H1 (cell line): ENCODE measurements at regions not wholly inside any gene's neighbourhood (a gene's known extent, or its start where the extent isn't known, plus 50 kb on each side); places are given as distances from the start of the nearest gene placed in this dataset.

ENCODE experiments used
- CTCF ChIA-PET: fragments of 300-600 bp; sonication (Branson Sonifier 250); formaldehyde crosslinking; loops from one replicate; lab custom pipeline; 2021; ENCODE audit not compliant: partially characterized antibody; lab: Charles Lee
- POLR2A ChIA-PET: fragments of 300-600 bp; sonication (Branson Sonifier 250); formaldehyde crosslinking; loops from one replicate; lab custom pipeline; 2021; ENCODE audit warnings: inconsistent platforms; ENCODE audit not compliant: partially characterized antibody; lab: Charles Lee
- DNase-seq, 2 experiments: peaks; one replicate each; pipeline versions ENCODE4 v3.0.0 to v3.0.0-alpha.2; 2010 to 2022; ENCODE audit warnings: low spot score in 2 of 2, low read depth in 1 of 2, mixed read lengths in 1 of 2
- FAIRE-seq: peaks from 2 replicates; lab custom pipeline; 2011; peaks lifted over from hg19 to GRCh38; lab: Jason Lieb, UNC
- H2AFZ ChIP-seq: 2 replicates; pipeline ENCODE4 v1.8.1; 2012; ENCODE audit warnings: low read length, inconsistent platforms
- H2AK5ac ChIP-seq: 2 replicates; pipeline ENCODE4 v1.6.1; 2013; ENCODE audit warnings: low read depth, low read length
- H2BK120ac ChIP-seq: replicated peaks from 2 replicates; pipeline ENCODE3; 2013; ENCODE audit warnings: low read depth, low read length, inconsistent platforms
- H2BK12ac ChIP-seq: 2 replicates; pipeline ENCODE4 v1.6.1; 2013; ENCODE audit warnings: low read depth, low read length
- H2BK15ac ChIP-seq: 2 replicates; pipeline ENCODE4 v1.6.1; 2013; ENCODE audit warnings: low read length
- H2BK20ac ChIP-seq: 2 replicates; pipeline ENCODE4 v1.6.1; 2013; ENCODE audit warnings: low read length
- H2BK5ac ChIP-seq: 2 replicates; pipeline ENCODE4 v1.6.1; 2013; ENCODE audit warnings: low read depth, low read length
- H3K14ac ChIP-seq: 2 replicates; pipeline ENCODE4 v1.6.1; 2013; ENCODE audit warnings: inconsistent platforms; ENCODE audit not compliant: insufficient read length
- H3K18ac ChIP-seq: 2 replicates; pipeline ENCODE4 v1.6.1; 2013; ENCODE audit warnings: low read length; ENCODE audit errors: extremely low read depth
- H3K23ac ChIP-seq: 2 replicates; pipeline ENCODE4 v1.6.1; 2013; ENCODE audit warnings: inconsistent platforms; ENCODE audit not compliant: insufficient read length
- H3K23me2 ChIP-seq: 2 replicates; pipeline ENCODE4 v1.6.1; 2013; ENCODE audit warnings: low read depth, low read length
- H3K27ac ChIP-seq: 2 replicates; pipeline ENCODE4 v1.6.1; 2011; ENCODE audit warnings: low read depth, low read length, inconsistent platforms
- H3K27me3 ChIP-seq, 4 experiments: replicated peaks in 1 of 4; 1 replicate in 1 of 4; 2 replicates in 3 of 4; pipeline versions ENCODE4 v1.6.1 to v1.8.1; 2011 to 2013; ENCODE audit warnings: low read length in 3 of 4, mild to moderate bottlenecking in 3 of 4, inconsistent platforms in 2 of 4, mixed read lengths in 2 of 4, moderate library complexity in 1 of 4; ENCODE audit not compliant: control insufficient read depth in 3 of 4, insufficient read depth in 3 of 4; ENCODE audit errors: extremely low read depth in 1 of 4
- H3K36me3 ChIP-seq, 4 experiments: 2 replicates each; pipeline versions ENCODE4 v1.6.1 to v1.8.1; 2011 to 2013; ENCODE audit warnings: mild to moderate bottlenecking in 4 of 4, low read length in 3 of 4, moderate library complexity in 2 of 4, control low read depth in 1 of 4, inconsistent platforms in 1 of 4; ENCODE audit not compliant: insufficient read depth in 4 of 4, control insufficient read depth in 2 of 4
- H3K4ac ChIP-seq: replicated peaks from 2 replicates; pipeline ENCODE3; 2013; ENCODE audit warnings: low read length, low read depth, mixed read lengths, inconsistent platforms; ENCODE audit not compliant: insufficient read length
- H3K4me1 ChIP-seq, 4 experiments: replicated peaks in 1 of 4; 1 replicate in 1 of 4; 2 replicates in 3 of 4; pipeline versions ENCODE4 v1.6.1 to v1.8.1; 2011 to 2013; ENCODE audit warnings: low read length in 3 of 4, inconsistent platforms in 2 of 4, mixed read lengths in 1 of 4; ENCODE audit not compliant: insufficient read depth in 4 of 4, control insufficient read depth in 3 of 4
- H3K4me2 ChIP-seq, 2 experiments: 2 replicates each; pipeline versions ENCODE4 v1.6.1 to v1.8.1; 2011 to 2013; ENCODE audit warnings: low read depth in 2 of 2, low read length in 2 of 2, control low read depth in 1 of 2, inconsistent platforms in 1 of 2, mild to moderate bottlenecking in 1 of 2; ENCODE audit not compliant: insufficient read depth in 1 of 2
- H3K4me3 ChIP-seq, 4 experiments: fragments of 200-600, 300-600 bp in 1 of 4; sonication (generic), shearing (Covaris generic), sonication (Bioruptor Twin) in 1 of 4; 2 replicates each; pipeline versions ENCODE4 v1.5.1 to v1.8.1; 2011 to 2016; ENCODE audit warnings: low read length in 4 of 4, low read depth in 3 of 4, control low read depth in 2 of 4, inconsistent platforms in 2 of 4, mild to moderate bottlenecking in 2 of 4, mixed read lengths in 1 of 4, moderate library complexity in 1 of 4; ENCODE audit not compliant: insufficient read depth in 2 of 4; ENCODE audit errors: extremely low read depth in 1 of 4
- H3K56ac ChIP-seq: replicated peaks from 2 replicates; pipeline ENCODE3; 2013; ENCODE audit warnings: low read depth, mild to moderate bottlenecking, mixed read lengths, low read length, inconsistent platforms; ENCODE audit not compliant: insufficient read length
- H3K79me1 ChIP-seq: 2 replicates; pipeline ENCODE4 v1.6.1; 2013; ENCODE audit warnings: low read depth, low read length, control low read depth
- H3K79me2 ChIP-seq, 2 experiments: 2 replicates each; pipeline versions ENCODE4 v1.6.1 to v1.8.1; 2012 to 2013; ENCODE audit warnings: low read length in 2 of 2, mild to moderate bottlenecking in 2 of 2, inconsistent platforms in 1 of 2; ENCODE audit not compliant: insufficient read depth in 2 of 2, control insufficient read depth in 1 of 2
- H3K9ac ChIP-seq, 4 experiments: replicated peaks in 1 of 4; 1 replicate in 1 of 4; 2 replicates in 3 of 4; pipeline versions ENCODE4 v1.6.1 to v1.8.1; 2011 to 2013; ENCODE audit warnings: low read depth in 3 of 4, low read length in 3 of 4, control low read depth in 2 of 4, mild to moderate bottlenecking in 2 of 4, moderate library complexity in 2 of 4, inconsistent platforms in 1 of 4; ENCODE audit errors: extremely low read depth in 1 of 4
- H3K9me3 ChIP-seq, 2 experiments: 2 replicates each; pipeline versions ENCODE4 v1.6.1 to v1.8.1; 2012 to 2013; ENCODE audit warnings: mild to moderate bottlenecking in 2 of 2, moderate library complexity in 2 of 2, control low read depth in 1 of 2, inconsistent platforms in 1 of 2, low read depth in 1 of 2, low read length in 1 of 2, mixed read lengths in 1 of 2; ENCODE audit not compliant: insufficient read depth in 2 of 2
- H4K20me1 ChIP-seq, 2 experiments: replicated peaks in 1 of 2; 2 replicates each; pipeline versions ENCODE3 to v1.8.1; 2011 to 2013; ENCODE audit warnings: inconsistent platforms in 2 of 2, low read length in 2 of 2, mild to moderate bottlenecking in 1 of 2; ENCODE audit not compliant: insufficient read depth in 2 of 2, control insufficient read depth in 1 of 2
- H4K5ac ChIP-seq: 2 replicates; pipeline ENCODE4 v1.6.1; 2013; ENCODE audit warnings: low read length, low read depth, mixed read lengths, inconsistent platforms; ENCODE audit not compliant: insufficient read length
- H4K8ac ChIP-seq: 2 replicates; pipeline ENCODE4 v1.8.0; 2013; ENCODE audit warnings: mild to moderate bottlenecking, moderate library complexity, low read length, inconsistent platforms; ENCODE audit not compliant: insufficient read depth; ENCODE audit errors: extremely low read depth
- H4K91ac ChIP-seq: replicated peaks from 2 replicates; pipeline ENCODE3; 2013; ENCODE audit warnings: low read length, mixed read lengths, inconsistent platforms; ENCODE audit not compliant: insufficient read length
- CBX5 ChIP-seq: fragments of 300-800, 300-1000 bp; sonication (generic); IDR thresholded peaks from 2 replicates; pipeline ENCODE4 v1.7.1; 2016; ENCODE audit warnings: antibody characterized with exemption, low read length, low read depth
- CREB1 ChIP-seq: IDR thresholded peaks from 2 replicates; pipeline ENCODE4 v1.6.1; 2012; ENCODE audit warnings: inconsistent platforms
- CTBP2 ChIP-seq: IDR thresholded peaks from 2 replicates; pipeline ENCODE4 v1.7.0; 2011; ENCODE audit warnings: borderline replicate concordance, mild to moderate bottlenecking, moderate library complexity, mixed read lengths, low read length; ENCODE audit not compliant: insufficient read depth, insufficient read length
- E2F6 ChIP-seq: IDR thresholded peaks from 2 replicates; pipeline ENCODE4 v1.6.1; 2012; ENCODE audit warnings: inconsistent platforms
- GTF2F1 ChIP-seq: IDR thresholded peaks from 2 replicates; pipeline ENCODE4 v1.6.1; 2012; ENCODE audit warnings: low read depth, low read length, improper control_type of control experiment, borderline replicate concordance
- RFX5 ChIP-seq: IDR thresholded peaks from 2 replicates; pipeline ENCODE4 v1.6.1; 2011; ENCODE audit warnings: low read depth, low read length, improper control_type of control experiment, borderline replicate concordance
- RXRA ChIP-seq: IDR thresholded peaks from 2 replicates; pipeline ENCODE4 v1.6.1; 2011; ENCODE audit warnings: low read depth, mild to moderate bottlenecking, low read length, moderate library complexity; ENCODE audit not compliant: insufficient read depth
- SIX5 ChIP-seq: IDR thresholded peaks from 2 replicates; pipeline ENCODE4 v1.6.1; 2011; ENCODE audit warnings: mild to moderate bottlenecking, low read depth, low read length
- ZNF274 ChIP-seq: IDR thresholded peaks from 2 replicates; pipeline ENCODE4 v1.7.0; 2012; ENCODE audit warnings: low read length, borderline replicate concordance; ENCODE audit errors: extremely low read depth
- WGBS, 2 experiments: shearing (Covaris generic) in 1 of 2; methylation state at CpG; one replicate each; pipeline versions ENCODE4 v1.1.6 to v1.1.7; 2013 to 2015; ENCODE audit warnings: low lambda C conversion rate in 2 of 2, mixed read lengths in 2 of 2, inconsistent platforms in 1 of 2, low coverage in 1 of 2, missing lambda C conversion rate in 1 of 2; ENCODE audit not compliant: insufficient replicate concordance in 2 of 2, insufficient coverage in 1 of 2, insufficient read length in 1 of 2; ENCODE audit errors: extremely low coverage in 1 of 2, missing lambda C conversion rate in 1 of 2; 5-methylcytosine and 5-hydroxymethylcytosine counted together
- TF ChIP-seq, protein P1 (sequence below), 3 experiments: IDR thresholded peaks; 1 replicate in 2 of 3; 2 replicates in 1 of 3; pipeline versions ENCODE4 v1.5.1 to v1.6.1; 2011; ENCODE audit warnings: low read length in 3 of 3, mild to moderate bottlenecking in 3 of 3, inconsistent platforms in 2 of 3, low read depth in 1 of 3, moderate library complexity in 1 of 3; ENCODE audit not compliant: insufficient read depth in 1 of 3; ENCODE audit errors: control extremely low read depth in 1 of 3
- TF ChIP-seq, protein P2 (sequence below): IDR thresholded peaks from 2 replicates; pipeline ENCODE4 v1.6.1; 2012; ENCODE audit warnings: inconsistent platforms

DNA sequence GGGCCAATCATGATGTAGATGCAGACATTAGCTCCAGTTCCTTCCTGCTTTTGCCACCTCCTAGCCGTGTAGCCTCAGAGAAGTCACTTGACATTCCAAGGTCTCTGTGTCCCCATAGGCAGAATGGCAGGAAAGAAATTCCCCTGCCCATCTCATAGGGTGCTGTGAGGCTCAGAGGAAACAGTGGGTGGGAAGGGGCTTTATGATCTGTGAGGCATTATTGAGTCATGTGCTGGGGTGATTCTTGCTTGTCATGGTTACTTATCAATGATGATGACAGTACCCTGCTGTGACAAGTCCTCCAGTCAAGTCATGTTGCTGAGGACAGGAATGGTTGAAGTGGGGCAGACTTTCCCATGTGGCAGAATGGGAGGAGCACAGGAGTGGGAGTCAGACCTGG is 63.7 kb downstream of the MSX1 start:
- H2BK120ac ChIP-seq: no peak overlapping the region
- H3K18ac ChIP-seq: no peak overlapping the region
- no peaks in the 10 kb centered on the region for H3K23me2 ChIP-seq
- H3K4me3 ChIP-seq: no peak overlapping the region
- H3K9ac ChIP-seq: no peak overlapping the region
- no peak for DNase-seq
- H4K20me1 ChIP-seq: no peaks in the 10 kb centered on the region
- no peaks in the 10 kb centered on the region for H3K4me1 ChIP-seq
- H3K56ac ChIP-seq: no peak overlapping the region
- no peaks in the 10 kb centered on the region for H3K79me1 ChIP-seq
- H3K27ac ChIP-seq: no peak overlapping the region
- ChIA-PET CTCF (no interaction called here), POLR2A (no interaction called here)
- no peaks in the 10 kb centered on the region; a peak in 1 of 7 replicates for H3K27me3 ChIP-seq
- 86% methylated on average over 1 of the region's 1 CpG; no CpG with 5 or more reads in 1 of the 2 experiments for WGBS, 2 experiments
- H2BK20ac ChIP-seq: no peak overlapping the region
- no peak overlapping the region for H2BK15ac ChIP-seq
- H4K91ac ChIP-seq: no peak overlapping the region
- H3K23ac ChIP-seq: no peak overlapping the region
- H3K9me3 ChIP-seq: peaks cover 4 to 5% of the 10 kb centered on the region in 2 experiments; a peak in 3 of 4 replicates
- H4K5ac ChIP-seq: no peak overlapping the region
- H2BK12ac ChIP-seq: no peak overlapping the region
- no peak overlapping the region for H2AFZ ChIP-seq
- no peak overlapping the region for H2BK5ac ChIP-seq
- FAIRE-seq: no peak
- H3K36me3 ChIP-seq: no peaks in the 10 kb centered on the region
- H3K14ac ChIP-seq: no peak overlapping the region
- H3K4ac ChIP-seq: no peak overlapping the region
- H3K79me2 ChIP-seq: no peaks in the 10 kb centered on the region
- H4K8ac ChIP-seq: no peak overlapping the region
- H2AK5ac ChIP-seq: no peak overlapping the region
- H3K4me2 ChIP-seq: no peak overlapping the region
- TF ChIP-seq RFX5 (no peak), CTBP2 (no peak), SIX5 (no peak), GTF2F1 (no peak), CREB1 (no peak), ZNF274 (no peak), E2F6 (no peak), RXRA (no peak), CBX5 (no peak)
- TF ChIP-seq, protein P1, sequence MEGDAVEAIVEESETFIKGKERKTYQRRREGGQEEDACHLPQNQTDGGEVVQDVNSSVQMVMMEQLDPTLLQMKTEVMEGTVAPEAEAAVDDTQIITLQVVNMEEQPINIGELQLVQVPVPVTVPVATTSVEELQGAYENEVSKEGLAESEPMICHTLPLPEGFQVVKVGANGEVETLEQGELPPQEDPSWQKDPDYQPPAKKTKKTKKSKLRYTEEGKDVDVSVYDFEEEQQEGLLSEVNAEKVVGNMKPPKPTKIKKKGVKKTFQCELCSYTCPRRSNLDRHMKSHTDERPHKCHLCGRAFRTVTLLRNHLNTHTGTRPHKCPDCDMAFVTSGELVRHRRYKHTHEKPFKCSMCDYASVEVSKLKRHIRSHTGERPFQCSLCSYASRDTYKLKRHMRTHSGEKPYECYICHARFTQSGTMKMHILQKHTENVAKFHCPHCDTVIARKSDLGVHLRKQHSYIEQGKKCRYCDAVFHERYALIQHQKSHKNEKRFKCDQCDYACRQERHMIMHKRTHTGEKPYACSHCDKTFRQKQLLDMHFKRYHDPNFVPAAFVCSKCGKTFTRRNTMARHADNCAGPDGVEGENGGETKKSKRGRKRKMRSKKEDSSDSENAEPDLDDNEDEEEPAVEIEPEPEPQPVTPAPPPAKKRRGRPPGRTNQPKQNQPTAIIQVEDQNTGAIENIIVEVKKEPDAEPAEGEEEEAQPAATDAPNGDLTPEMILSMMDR (IDR thresholded peaks at IDR 0.05; ENCODE audit: control extremely low read depth in 1 of 3, insufficient read depth in 1 of 3, low read depth in 1 of 3, low read length in 3 of 3): no peak
- TF ChIP-seq, protein P2, sequence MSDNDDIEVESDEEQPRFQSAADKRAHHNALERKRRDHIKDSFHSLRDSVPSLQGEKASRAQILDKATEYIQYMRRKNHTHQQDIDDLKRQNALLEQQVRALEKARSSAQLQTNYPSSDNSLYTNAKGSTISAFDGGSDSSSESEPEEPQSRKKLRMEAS: no peak
